HFFc6 (cell line): ENCODE measurements at regions not wholly inside any gene's neighbourhood (a gene's known extent, or its start where the extent isn't known, plus 50 kb on each side); places are given as distances from the start of the nearest gene placed in this dataset.

Experiments used
- DNase-seq: peaks from one replicate; pipeline ENCODE4 v3.0.0-alpha.2; 2018
- H3K27ac Mint-ChIP-seq: 2 replicates; pipeline ENCODE4 v1.8.0; 2020; ENCODE audit warnings: mild to moderate bottlenecking, mixed read lengths
- H3K27me3 Mint-ChIP-seq: 2 replicates; pipeline ENCODE4 v1.8.0; 2021; ENCODE audit warnings: mild to moderate bottlenecking, moderate library complexity, mixed read lengths; ENCODE audit not compliant: insufficient read depth
- H3K36me3 Mint-ChIP-seq: 2 replicates; pipeline ENCODE4 v1.8.0; 2021; ENCODE audit warnings: low read depth, mixed read lengths
- H3K4me1 Mint-ChIP-seq: 2 replicates; pipeline ENCODE4 v1.8.0; 2020; ENCODE audit warnings: low read depth, mixed read lengths
- H3K4me3 Mint-ChIP-seq: 2 replicates; pipeline ENCODE4 v1.8.0; 2020; ENCODE audit warnings: mild to moderate bottlenecking, moderate library complexity, mixed read lengths
- H3K9me3 Mint-ChIP-seq: 2 replicates; pipeline ENCODE4 v1.8.0; 2020; ENCODE audit warnings: mild to moderate bottlenecking, mixed read lengths
- TF ChIP-seq, protein P1 (sequence below): fragments of 200-600 bp; sonication (generic); IDR thresholded peaks from 2 replicates; pipeline ENCODE4 v1.5.0; 2021; ENCODE audit warnings: antibody characterized with exemption, mild to moderate bottlenecking

DNA sequence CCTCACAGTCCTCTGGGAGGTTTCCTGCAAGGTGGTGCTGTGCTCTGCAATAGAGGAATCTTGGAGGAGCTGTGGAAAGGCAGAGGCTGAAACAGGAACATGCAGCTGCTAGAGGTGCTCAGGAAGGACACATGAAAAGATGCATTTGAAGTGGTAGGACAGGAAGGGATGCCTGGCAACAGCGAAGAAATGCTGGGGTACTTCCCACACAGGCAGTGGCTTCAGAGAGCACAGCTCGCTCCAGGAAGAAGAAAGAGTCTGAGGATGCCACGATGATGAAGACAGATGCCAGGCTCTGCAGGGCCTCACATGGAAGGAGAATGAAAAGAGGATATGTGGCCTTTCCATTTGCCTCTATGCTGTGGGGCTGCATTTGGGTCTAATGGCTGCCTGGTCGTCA, 77.0 kb upstream of the TMEM72 start:
- peaks cover 5% of the 10 kb centered on the region for H3K4me1 Mint-ChIP-seq
- no peaks in the 10 kb centered on the region for H3K36me3 Mint-ChIP-seq
- no peak for DNase-seq
- no peaks in the 10 kb centered on the region for H3K27me3 Mint-ChIP-seq
- no peaks in the 10 kb centered on the region for H3K9me3 Mint-ChIP-seq
- H3K4me3 Mint-ChIP-seq: no peak overlapping the region
- TF ChIP-seq, protein P1, sequence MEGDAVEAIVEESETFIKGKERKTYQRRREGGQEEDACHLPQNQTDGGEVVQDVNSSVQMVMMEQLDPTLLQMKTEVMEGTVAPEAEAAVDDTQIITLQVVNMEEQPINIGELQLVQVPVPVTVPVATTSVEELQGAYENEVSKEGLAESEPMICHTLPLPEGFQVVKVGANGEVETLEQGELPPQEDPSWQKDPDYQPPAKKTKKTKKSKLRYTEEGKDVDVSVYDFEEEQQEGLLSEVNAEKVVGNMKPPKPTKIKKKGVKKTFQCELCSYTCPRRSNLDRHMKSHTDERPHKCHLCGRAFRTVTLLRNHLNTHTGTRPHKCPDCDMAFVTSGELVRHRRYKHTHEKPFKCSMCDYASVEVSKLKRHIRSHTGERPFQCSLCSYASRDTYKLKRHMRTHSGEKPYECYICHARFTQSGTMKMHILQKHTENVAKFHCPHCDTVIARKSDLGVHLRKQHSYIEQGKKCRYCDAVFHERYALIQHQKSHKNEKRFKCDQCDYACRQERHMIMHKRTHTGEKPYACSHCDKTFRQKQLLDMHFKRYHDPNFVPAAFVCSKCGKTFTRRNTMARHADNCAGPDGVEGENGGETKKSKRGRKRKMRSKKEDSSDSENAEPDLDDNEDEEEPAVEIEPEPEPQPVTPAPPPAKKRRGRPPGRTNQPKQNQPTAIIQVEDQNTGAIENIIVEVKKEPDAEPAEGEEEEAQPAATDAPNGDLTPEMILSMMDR: no peak
- no peak overlapping the region for H3K27ac Mint-ChIP-seq

DNA sequence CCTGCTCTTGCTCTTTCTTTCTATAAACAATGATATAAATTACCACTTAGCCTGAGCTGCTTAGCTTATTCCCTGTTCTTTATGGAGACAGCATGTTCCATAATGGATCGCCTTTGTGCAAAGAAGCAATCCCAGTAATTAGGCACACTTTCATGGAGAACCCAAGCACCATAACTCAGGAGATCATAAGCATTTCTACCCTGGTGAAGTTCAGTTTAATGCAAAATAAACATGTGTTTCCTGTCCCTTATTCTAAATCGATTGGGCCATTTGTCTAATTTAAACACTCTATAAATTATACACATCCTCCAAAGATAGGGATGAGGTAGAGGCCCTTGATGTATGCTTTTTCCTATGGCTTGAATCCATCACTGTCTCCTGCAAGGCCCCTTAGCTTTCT, 75.8 kb upstream of the TMEM72 start:
- DNase-seq: no peak
- Mint-ChIP-seq H3K4me3 (no peak overlapping the region), H3K27ac (no peak overlapping the region), H3K27me3 (no peaks in the 10 kb centered on the region), H3K36me3 (no peaks in the 10 kb centered on the region), H3K9me3 (no peaks in the 10 kb centered on the region), H3K4me1 (peaks cover 17% of the 10 kb centered on the region)
- TF ChIP-seq, protein P1: no peak

DNA sequence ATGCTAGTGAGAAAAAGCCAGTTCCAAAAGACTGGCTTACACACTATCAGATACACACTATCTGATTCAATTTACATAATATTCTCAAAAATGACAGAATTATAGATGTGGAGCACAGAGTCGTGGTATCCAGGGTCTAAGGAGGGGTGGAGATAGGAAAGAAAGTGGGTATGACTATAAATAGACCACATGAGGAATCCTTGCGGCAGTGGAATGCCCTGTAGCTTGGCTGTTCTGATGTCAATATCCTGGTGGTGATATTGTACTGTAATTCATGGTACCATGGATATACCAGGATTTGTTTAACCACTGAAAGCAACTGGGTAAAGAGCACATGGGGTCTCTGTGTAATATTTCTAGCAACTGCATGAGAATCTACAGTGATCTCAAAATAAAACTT, 67.7 kb upstream of the TMEM72 start:
- Mint-ChIP-seq H3K4me3 (no peak overlapping the region), H3K9me3 (peaks cover 2% of the 10 kb centered on the region; the same call in 1 of the 2 replicates), H3K4me1 (peaks cover 17% of the 10 kb centered on the region), H3K36me3 (0 out of 2 replicates have a peak, but pooled peaks cover 1% of the 10 kb centered on the region), H3K27me3 (no peaks in the 10 kb centered on the region; the same call in 1 of the 2 replicates), H3K27ac (no peak overlapping the region)
- TF ChIP-seq, protein P1: no peak
- DNase-seq: no peak

DNA sequence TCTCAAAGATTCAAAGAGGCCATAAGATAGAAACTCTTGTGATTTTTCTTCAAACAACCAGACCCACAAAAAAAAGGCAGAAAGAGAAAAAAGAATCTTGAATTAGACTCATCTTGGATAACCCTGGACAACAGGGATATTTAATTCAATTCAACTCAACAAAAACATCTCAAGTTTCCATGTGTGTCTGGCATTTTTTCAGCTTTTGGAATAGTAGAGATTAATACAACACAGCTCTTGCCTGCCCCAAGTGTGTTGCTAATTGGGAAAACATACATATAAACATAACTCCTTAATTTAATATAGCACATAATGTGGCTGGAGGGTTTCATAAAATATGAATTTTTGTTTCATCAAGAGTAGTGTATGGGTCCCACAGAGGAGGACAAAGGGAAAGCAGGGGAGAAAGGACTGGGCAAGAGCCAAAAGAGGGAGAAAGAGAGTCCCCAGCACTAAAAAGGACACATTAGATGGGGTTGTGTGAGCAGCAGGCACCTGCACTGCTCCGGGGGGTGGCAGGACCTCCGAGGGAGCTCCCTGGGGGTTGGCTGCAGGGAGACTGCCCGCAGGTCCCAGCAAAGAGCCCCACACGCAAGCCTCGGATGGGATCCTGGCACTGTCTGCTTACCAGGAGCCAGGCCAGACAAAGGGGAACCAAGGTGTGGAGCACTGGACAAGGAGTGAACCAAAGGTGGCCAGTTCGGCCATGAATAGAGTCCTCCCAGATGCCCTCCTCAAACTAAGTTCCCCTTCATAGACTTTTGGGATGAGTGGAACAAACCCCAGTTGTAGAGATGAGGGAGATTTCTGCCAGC, 65.6 kb upstream of the TMEM72 start:
- TF ChIP-seq, protein P1: no peak
- H3K27ac Mint-ChIP-seq: no peak overlapping the region
- H3K36me3 Mint-ChIP-seq: 0 out of 2 replicates have a peak, but pooled peaks cover 7% of the 10 kb centered on the region
- DNase-seq: no peak
- no peak overlapping the region for H3K4me3 Mint-ChIP-seq
- no peaks in the 10 kb centered on the region; the same call in 1 of the 2 replicates for H3K27me3 Mint-ChIP-seq
- H3K4me1 Mint-ChIP-seq: no peaks in the 10 kb centered on the region
- H3K9me3 Mint-ChIP-seq: peaks cover 7% of the 10 kb centered on the region; the same call in 1 of the 2 replicates

DNA sequence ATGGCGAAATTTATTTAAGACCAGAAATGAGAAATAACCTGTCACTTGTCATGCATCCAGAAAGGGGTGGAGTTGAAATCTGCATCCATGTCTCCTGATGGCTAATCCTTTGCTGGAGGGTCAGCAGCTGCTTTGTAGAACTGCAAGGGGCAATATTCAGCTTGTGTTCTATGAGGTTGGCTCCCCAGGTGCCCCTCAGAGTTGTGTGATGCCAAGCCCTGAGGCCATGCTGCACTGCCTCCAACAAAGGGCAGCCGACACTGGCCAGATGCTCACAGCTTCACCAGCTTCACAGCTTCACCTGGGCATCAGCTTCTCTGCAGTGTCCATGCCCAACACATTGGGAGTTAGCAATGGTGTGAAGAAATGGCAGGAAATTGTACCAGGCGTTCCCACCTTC, 64.0 kb upstream of the TMEM72 start:
- TF ChIP-seq, protein P1: no peak
- no peak for DNase-seq
- no peaks in the 10 kb centered on the region; the same call in none of the 2 replicates for H3K27me3 Mint-ChIP-seq
- H3K36me3 Mint-ChIP-seq: 0 out of 2 replicates have a peak, but pooled peaks cover 7% of the 10 kb centered on the region
- H3K4me3 Mint-ChIP-seq: no peak overlapping the region
- peaks cover 7% of the 10 kb centered on the region; the same call in 1 of the 2 replicates for H3K9me3 Mint-ChIP-seq
- H3K4me1 Mint-ChIP-seq: no peaks in the 10 kb centered on the region
- no peak overlapping the region for H3K27ac Mint-ChIP-seq
